Astrocyte of the spinal cord (primary cell): ENCODE measurements at regions not wholly inside any gene's neighbourhood (a gene's known extent, or its start where the extent isn't known, plus 50 kb on each side); places are given as distances from the start of the nearest gene placed in this dataset.

ENCODE experiments used
- DNase-seq: peaks from one replicate; pipeline ENCODE4 v3.0.0; 2011; ENCODE audit warnings: low read depth, low spot score
- H3K4me3 ChIP-seq: 2 replicates; pipeline ENCODE4 v1.5.1; 2011; ENCODE audit warnings: low read depth, mild to moderate bottlenecking, low read length, moderate library complexity
- in situ Hi-C: cut with HindIII; loops from 2 replicates; pipeline ENCODE4 v1.10.0; 2017; ENCODE audit warnings: low sequenced_read_pairs
- TF ChIP-seq, protein P1 (sequence below): IDR thresholded peaks from 2 replicates; pipeline ENCODE4 v1.5.1; 2012; ENCODE audit warnings: low read depth, mild to moderate bottlenecking, low read length, inconsistent platforms

DNA sequence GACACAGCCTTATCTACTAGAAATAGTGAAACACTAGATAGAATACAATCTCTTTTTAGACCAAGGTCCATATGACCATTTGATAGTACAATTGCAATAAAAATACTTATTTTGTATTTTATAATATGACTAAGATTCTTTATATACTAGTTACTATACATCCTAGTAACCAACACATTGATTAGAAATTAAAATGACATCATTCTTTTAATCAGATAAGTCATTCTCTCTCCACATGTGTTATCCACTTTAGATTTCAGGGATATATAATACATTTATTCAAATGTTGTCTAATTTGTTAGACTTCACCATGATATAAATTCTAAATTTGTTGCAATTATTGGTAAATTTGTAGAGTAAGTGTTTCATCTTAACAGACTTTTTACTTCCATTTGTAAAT is 276.2 kb upstream of the DPH6 start:
- DNase-seq = no peak
- TF ChIP-seq, protein P1, sequence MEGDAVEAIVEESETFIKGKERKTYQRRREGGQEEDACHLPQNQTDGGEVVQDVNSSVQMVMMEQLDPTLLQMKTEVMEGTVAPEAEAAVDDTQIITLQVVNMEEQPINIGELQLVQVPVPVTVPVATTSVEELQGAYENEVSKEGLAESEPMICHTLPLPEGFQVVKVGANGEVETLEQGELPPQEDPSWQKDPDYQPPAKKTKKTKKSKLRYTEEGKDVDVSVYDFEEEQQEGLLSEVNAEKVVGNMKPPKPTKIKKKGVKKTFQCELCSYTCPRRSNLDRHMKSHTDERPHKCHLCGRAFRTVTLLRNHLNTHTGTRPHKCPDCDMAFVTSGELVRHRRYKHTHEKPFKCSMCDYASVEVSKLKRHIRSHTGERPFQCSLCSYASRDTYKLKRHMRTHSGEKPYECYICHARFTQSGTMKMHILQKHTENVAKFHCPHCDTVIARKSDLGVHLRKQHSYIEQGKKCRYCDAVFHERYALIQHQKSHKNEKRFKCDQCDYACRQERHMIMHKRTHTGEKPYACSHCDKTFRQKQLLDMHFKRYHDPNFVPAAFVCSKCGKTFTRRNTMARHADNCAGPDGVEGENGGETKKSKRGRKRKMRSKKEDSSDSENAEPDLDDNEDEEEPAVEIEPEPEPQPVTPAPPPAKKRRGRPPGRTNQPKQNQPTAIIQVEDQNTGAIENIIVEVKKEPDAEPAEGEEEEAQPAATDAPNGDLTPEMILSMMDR = no peak
- in situ Hi-C loops = no loop called here

DNA sequence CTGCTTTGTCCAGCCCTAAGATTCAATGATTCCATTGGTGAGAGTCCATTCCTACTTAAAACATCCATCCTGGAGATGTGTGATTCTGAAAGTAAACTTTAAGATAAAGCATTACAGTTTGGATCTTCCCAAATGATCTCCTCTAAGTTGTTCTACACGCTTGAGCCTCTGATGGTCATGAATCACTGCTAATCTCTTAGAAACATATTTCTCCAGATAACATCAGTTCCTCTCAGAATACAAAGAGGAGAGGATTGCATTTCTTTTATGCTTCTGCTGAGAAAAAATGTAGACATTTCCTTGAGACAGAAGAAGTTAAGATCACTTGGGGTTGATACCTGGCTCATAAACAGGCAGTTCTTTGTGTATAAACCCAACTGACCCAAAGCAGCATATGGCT is 281.2 kb upstream of the DPH6 start:
- in situ Hi-C loops = no loop called here
- no peak for DNase-seq

More for the DNA sequence above, 276.2 kb upstream of the DPH6 start:
- H3K4me3 ChIP-seq = no peak overlapping the region

DNA sequence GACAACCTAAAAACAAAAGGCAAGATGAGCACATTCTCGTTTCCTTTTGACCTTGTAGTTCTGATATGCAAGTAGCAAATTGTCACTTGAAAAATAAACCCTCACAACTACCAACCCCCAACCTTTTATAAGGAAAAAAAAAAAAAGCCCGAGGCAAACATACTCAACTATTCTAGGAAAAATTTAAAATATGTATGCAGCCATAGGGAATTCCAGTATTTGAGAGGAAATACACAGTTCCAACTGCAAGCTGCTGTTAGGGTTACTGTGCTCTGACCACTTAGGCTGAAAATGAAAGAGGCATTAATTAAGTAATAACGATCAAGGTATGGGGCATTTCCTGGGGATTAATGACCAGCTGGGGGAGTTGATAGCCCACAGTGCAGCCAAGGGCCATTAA is 281.9 kb upstream of the DPH6 start:
- in situ Hi-C loops = no loop called here

More for the DNA sequence above, 281.2 kb upstream of the DPH6 start:
- TF ChIP-seq, protein P1 = no peak
- H3K4me3 ChIP-seq = no peak overlapping the region

DNA sequence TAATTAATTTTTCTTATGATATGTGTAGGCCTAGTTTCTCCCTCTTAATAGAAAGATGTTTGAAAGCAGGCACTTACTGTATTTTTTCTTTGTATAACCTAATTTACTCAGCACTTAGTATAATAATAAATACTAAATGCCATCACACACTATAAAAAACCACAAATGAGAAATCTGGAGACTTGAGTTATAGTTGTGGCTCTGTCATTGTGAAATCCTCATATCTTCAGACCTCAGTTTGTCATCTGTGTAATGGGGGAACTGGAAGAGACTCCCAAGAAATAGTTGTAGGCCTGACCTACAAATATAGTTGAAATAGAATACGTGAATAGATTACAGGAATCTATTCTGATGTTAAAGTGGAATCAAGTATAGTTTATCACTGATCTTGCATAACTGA is 287.6 kb upstream of the DPH6 start:
- H3K4me3 ChIP-seq = no peak overlapping the region
- TF ChIP-seq, protein P1 = no peak
- in situ Hi-C loops = no loop called here
- no peak for DNase-seq

More for the DNA sequence above, 281.9 kb upstream of the DPH6 start:
- no peak for DNase-seq
- TF ChIP-seq, protein P1 = no peak
- H3K4me3 ChIP-seq = no peak overlapping the region

DNA sequence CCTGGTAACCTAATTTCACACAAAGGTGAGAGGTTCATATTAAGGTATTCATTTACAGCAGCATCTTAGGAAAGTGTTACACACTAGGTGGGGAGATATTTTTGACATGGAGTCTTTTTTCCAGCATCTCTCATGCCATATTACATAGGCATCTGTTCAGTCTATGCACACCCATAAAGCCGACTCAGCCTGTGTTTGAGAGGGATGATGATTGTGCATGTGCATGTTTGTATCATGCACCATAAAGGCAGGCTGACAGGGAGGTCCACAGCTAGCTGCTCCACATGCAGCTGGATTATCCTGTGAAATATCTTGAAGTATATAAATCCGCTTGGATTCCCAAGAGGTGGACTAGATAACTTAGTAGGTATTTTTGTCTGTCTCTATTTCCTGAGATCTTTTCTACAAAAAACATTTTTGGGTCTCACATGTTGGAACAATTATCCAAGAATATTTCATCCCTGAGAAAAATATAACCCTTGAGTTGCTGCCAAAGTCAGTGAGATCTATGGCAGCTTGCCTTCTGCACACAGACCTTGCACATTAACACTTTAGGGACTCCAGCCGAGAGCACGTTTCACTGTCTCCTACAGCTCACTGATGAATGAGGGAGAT is 288.4 kb upstream of the DPH6 start:
- H3K4me3 ChIP-seq = no peak overlapping the region
- in situ Hi-C loops = no loop called here
- DNase-seq = no peak

DNA sequence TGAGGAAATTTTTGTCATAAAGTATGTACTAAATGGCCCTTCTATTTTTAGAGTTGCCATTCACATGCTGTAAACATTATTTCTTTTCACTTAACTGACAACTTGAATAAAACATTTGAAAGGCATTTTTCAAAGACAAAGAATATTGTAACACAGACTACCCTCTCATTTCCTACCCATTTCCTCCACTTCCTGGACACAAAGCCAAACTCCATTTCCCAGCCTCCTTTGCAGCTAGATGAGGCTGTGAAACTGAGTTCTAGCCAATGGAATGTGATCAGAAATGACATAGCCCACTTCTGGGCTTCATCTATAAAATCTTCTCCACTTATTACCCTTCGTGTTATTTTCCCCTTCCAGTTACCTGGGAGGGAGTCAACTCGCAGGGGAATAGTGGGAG is 288.9 kb upstream of the DPH6 start:
- TF ChIP-seq, protein P1 = no peak
- in situ Hi-C loops = no loop called here
- DNase-seq = no peak
- no peak overlapping the region for H3K4me3 ChIP-seq

More for the DNA sequence above, 288.4 kb upstream of the DPH6 start:
- TF ChIP-seq, protein P1 = no peak
